GM19240 (cell line): ENCODE measurements at regions not wholly inside any gene's neighbourhood (a gene's known extent, or its start where the extent isn't known, plus 50 kb on each side); places are given as distances from the start of the nearest gene placed in this dataset.
"Not testable (repeated sequence)": the region's sequence is repeated elsewhere in the genome, so short reads cannot be mapped to it uniquely, and the experiment has no call there.

Experiments used
- DNase-seq: peaks from one replicate; pipeline ENCODE4 v3.0.0; 2011; ENCODE audit warnings: low spot score; ENCODE audit not compliant: insufficient read length

- DNase-seq: no peak
These were observed 180.2 kb upstream of the SOX6 start for GRCh38 chr11:16536513-16536912.

GRCh38 chr11:16528639-16529038, 172.3 kb upstream of the SOX6 start:
- DNase-seq: no peak

DNA sequence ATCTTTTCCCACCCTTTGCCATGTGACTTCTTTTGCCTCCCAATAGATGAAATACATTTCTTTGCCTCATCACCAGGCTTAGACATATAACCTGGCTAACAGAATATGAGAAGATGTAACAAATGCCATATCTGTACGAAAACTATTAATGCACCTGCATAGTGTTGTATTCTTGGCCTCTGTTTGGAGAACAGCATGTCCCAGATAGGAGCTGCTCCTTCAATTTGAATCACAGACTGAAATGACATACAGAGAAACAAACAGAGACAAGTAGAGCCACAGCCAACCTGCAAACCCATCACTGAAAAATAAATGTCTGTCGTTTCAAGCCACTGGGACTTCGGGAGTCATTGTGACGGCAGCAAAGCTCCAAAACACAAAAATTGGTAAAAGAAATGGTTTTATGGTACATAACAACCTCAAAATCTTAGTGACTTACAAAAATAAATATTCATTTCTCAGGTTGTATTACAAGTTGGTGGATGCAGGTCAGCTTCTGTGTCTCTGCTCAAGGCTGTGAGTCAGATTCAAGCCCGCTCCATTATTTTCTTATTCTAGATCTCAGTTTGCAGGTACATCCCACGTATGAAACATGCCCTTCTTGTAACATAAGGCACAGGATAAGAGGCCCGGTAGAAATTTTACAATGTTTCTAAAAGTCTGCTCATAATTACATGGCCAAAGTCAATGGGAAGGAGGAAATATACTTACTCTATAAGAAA, 171.3 kb upstream of the SOX6 start:
- no peak for DNase-seq

GRCh38 chr11:16526947-16527346, 170.6 kb upstream of the SOX6 start:
- no peak for DNase-seq

- not testable (repeated sequence) for DNase-seq
These were observed 164.4 kb upstream of the SOX6 start for GRCh38 chr11:16520713-16521112.

- no peak for DNase-seq
These were observed 156.5 kb upstream of the SOX6 start for GRCh38 chr11:16512899-16513241.

- no peak for DNase-seq
These were observed 156.0 kb upstream of the SOX6 start for GRCh38 chr11:16512198-16512898.

DNA sequence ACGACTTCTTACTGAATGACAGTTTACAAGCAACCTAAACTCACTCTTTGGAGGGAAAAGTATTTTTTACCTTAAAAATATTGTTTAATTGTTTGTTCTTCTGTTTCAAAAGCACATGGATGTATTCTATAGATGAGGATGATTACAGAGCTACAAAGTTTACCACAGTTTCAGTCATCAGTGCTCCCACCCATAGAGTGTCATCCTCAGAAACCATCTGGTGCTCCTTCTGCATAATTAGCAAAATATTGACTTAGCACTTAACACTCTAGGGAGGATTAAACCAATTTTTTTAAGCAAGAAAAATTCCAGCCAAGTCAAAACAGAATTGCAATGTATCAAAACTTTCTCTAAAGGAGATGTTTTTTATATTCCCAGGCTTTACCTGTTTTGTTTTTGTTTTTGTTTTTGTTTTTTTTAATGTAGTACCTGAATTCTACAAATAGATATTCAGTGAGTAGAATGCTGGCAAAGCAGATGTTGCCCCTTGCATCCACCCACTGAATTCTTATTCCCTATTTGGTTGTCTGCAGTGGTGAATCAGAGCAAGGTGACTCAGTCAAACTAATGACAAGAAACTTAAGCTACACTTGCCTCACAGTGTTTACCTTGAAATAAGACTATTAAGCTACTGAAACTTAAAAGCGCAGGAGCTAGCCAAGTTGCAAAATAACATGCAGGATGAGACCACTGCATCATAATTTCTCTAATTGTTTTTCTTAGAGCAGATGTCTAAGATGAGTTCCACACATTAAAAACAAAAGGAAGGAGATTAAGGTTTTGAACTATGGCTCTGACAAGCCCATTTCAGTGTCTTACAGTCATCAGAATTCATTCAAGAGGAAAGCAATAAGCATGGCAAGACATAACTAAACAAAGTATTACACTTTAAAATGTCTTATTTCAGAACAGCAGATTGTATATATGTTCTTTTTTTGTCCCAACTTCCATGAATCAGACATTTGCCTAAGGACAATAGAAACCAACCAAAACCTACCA, 155.1 kb upstream of the SOX6 start:
- no peak for DNase-seq

DNA sequence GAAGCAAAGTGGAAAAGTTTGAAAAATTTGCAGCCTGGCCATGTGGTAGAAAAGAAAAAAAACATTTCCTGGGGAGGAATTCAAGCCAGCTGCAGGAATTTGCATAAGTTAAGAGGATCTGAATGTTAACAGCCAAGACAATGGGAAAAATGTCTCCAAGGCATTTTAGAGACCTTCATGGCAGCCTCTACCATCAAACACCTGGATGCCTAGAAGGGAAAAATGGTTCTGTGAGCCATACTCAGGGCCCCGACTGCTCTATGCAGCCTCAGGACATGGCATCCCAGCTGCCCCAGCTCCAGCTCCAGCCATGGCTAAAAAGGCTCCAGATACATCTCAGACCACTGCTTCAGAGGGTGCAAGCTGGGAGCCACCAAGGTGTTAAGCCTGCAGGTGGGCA, 149.1 kb upstream of the SOX6 start:
- DNase-seq: no peak

- not testable (repeated sequence) for DNase-seq
These were observed 147.5 kb upstream of the SOX6 start for GRCh38 chr11:16503891-16504290.

GRCh38 chr11:16494918-16495691, 138.8 kb upstream of the SOX6 start:
- DNase-seq: no peak

DNA sequence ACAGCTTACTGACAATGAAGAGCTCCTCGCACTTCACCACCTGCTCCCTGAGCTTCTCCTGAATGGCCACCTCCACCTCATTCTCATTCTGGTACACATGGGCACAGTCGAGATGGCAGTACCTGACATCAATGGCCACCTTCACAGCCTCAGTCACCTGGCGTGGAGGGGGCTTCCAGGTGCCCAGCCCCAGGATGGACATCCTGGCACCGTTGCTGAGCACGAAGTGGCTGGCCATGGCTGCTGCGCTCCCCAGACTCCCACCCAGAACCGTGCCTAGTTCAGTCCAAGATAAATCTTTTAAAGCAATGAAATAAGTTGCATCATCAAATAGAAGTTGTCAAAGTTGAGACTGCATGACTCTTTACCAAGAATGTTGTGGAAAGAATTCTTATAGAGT, 128.1 kb upstream of the SOX6 start:
- no peak for DNase-seq

DNA sequence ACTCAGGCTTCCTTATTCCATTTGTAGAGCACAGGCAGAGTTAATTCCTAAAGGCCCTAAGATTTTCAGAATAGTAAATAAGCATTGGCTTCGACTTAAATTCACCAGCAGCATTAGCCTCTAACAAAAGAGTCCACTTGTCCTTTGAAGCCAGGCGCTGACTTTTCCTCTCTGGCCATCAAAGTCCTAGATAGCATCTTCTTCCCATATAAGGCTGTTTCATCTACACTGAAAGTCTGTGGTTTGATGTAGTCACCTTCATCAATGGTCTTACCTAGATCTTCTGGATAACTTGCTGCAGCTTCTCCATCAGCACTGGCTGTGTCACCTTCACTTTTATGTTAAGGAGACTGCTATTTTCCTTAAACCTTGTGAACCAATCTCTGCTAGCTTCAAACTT, 118.3 kb upstream of the SOX6 start:
- no peak for DNase-seq

- no peak for DNase-seq
These were observed 113.6 kb upstream of the SOX6 start for GRCh38 chr11:16469968-16470367.

DNA sequence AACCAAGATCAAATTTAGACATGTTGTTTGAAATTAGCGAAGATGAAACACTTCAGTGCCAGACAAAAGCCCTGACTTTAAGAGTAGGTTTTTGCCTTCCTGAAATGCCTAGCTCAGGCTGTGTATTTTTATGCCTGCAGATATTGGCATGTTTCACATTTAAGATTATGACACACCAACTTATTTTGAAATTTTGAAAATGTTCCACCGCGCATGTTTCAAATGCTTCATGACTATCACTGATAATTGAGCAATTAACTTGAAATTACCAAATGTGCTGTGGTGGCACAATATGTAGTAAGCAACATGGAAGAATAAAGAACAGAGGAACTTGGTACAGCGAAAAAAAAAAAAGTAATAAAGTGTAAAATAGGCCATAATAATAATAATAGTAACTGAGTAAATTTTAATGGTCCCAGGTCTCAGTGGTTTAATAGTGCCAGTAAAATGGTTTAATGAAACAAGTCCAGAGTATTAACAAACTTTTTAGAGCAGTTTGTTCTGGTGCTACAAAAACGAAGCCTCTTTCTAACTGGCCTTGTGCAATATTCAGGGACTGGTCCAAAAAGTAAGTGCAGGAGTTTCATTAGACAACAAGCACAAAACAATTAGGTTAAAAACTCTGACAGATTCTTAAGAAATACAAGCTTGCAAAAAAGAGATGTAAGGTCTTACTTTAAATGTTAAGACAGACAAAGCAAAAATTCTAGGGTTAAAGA, 112.5 kb upstream of the SOX6 start:
- DNase-seq: no peak

DNA sequence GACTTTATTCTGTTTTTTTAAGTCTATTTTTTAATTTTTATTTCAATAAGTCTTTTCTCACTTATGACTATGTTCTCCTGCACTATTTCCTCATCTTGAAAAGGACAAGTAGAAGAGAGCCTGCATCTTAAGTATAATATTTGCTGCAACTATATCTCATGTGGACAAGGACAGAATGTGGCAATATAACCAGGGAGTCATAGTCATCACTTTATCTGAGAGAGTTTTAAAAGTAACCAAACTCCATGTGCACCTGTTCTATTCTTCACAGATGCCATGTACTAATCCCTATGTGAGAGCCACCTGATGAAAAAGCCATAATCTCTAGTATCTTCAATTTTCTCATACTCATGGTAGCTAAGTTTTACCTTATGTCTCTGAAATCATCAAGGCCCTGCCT, 104.2 kb upstream of the SOX6 start:
- DNase-seq: no peak

- DNase-seq: no peak
These were observed 100.0 kb upstream of the SOX6 start for GRCh38 chr11:16456366-16456765.

DNA sequence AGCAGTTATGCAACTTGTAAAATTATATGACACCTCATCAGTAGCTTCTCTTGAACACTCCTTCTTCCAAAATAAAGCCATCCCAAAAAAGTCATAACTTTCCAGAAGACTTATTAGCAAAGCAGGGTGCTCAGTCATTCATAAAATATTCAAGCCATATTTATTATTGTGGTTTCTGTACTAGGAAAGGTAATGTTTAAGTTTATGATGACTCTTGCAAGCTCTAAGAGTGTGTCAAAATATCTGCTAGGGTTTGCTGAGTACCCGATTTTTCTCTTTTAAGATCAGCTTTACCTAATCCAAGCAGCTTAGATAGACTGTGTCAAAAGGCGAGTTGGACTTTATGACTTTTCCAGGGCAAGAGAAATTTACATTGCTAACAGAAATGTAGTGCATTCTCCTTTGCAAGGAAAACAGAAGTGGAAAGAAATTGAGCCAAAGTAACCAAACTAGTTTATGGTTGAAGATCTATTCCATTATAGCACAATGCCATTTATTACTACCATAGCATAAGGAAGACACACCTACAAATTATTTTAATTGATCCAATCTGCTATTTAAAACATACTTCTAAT, 98.0 kb upstream of the SOX6 start:
- DNase-seq: no peak

DNA sequence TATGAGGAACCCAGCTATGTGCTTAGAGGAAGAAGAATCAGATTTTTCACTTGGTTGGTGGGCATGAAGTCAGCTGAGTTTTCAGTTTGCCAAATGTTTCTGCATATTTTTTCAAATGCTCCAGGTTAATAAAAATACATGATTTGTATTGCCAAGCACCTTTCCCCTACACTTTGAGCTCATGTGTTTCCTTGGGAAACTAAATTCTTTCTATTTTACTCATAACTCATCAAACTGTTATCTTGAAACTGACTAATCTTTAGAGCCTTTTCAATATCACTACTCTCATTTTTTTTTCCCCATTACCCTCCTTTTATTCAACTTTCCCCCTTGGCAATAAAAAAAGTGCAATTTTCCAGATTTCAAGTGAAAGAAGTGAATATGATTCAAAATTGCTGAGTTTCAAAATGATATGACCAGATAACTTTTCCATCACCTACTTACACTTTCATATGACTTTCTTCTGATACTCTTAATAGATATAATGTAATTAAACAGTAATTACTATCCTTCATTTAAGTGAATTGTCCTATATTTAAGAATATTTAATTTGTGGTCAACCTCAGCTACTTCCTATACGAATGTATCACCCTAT, 91.9 kb upstream of the SOX6 start:
- no peak for DNase-seq

DNA sequence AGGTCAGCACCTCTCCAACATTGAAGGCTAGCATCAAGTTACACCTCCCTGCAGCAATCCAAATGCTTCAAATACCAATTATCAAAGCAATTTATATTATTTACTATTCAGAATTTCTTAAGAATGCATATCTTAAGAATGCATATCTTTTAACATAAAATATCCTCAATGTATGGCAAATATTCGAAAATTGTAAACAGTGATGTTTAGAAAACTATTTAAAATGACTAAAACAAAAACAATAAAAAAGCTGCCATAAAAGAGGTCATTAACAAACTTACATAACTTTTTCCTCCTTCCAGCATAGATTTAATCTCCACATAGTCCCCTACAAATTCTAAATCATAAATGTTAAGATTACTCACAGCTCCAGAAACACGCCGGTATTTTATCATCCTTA, 85.1 kb upstream of the SOX6 start:
- DNase-seq: no peak
